Chondrocyte (in vitro differentiated cells): ENCODE measurements at regions not wholly inside any gene's neighbourhood (a gene's known extent, or its start where the extent isn't known, plus 50 kb on each side); places are given as distances from the start of the nearest gene placed in this dataset.

Experiments used
- DNase-seq: peaks from one replicate; pipeline ENCODE4 v3.0.0; 2021; ENCODE audit warnings: mixed read lengths, low spot score
- H3K27ac Mint-ChIP-seq: one replicate; pipeline ENCODE4 v1.8.0; 2021; ENCODE audit warnings: mild to moderate bottlenecking, moderate library complexity, mixed read lengths; ENCODE audit not compliant: unreplicated experiment
- H3K27me3 Mint-ChIP-seq: 2 replicates; pipeline ENCODE4 v1.8.0; 2021; ENCODE audit warnings: low read depth, mixed read lengths
- H3K36me3 Mint-ChIP-seq: 2 replicates; pipeline ENCODE4 v1.8.0; 2021; ENCODE audit warnings: low read depth, mixed read lengths
- H3K4me1 Mint-ChIP-seq: 2 replicates; pipeline ENCODE4 v1.8.0; 2021; ENCODE audit warnings: low read depth, mild to moderate bottlenecking, mixed read lengths
- H3K4me3 Mint-ChIP-seq: one replicate; pipeline ENCODE4 v1.8.0; 2021; ENCODE audit warnings: mild to moderate bottlenecking, moderate library complexity, mixed read lengths; ENCODE audit not compliant: unreplicated experiment
- H3K9me3 Mint-ChIP-seq: 2 replicates; pipeline ENCODE4 v1.8.0; 2021; ENCODE audit warnings: low read depth, mixed read lengths
- CTCF ChIP-seq: fragments of 200-600 bp; sonication (generic); IDR thresholded peaks from 2 replicates; pipeline ENCODE4 v1.5.0; 2021; ENCODE audit warnings: antibody characterized with exemption, mild to moderate bottlenecking, moderate library complexity

GRCh38 chrX:94041881-94042280 is 367.9 kb downstream of the FAM133A start:
- H3K27me3 Mint-ChIP-seq, result no peaks in the 10 kb centered on the region
- TF ChIP-seq CTCF, result no peak
- no peak overlapping the region for H3K4me3 Mint-ChIP-seq
- no peak overlapping the region for H3K27ac Mint-ChIP-seq
- peaks cover 2% of the 10 kb centered on the region for H3K9me3 Mint-ChIP-seq
- no peak for DNase-seq
- no peaks in the 10 kb centered on the region for H3K4me1 Mint-ChIP-seq
- no peaks in the 10 kb centered on the region for H3K36me3 Mint-ChIP-seq

GRCh38 chrX:94045724-94046123 is 371.7 kb downstream of the FAM133A start:
- TF ChIP-seq CTCF, result no peak
- Mint-ChIP-seq H3K27ac (no peak overlapping the region), H3K27me3 (no peaks in the 10 kb centered on the region)

GRCh38 chrX:94051926-94052325 is 377.9 kb downstream of the FAM133A start:
- H3K27me3 Mint-ChIP-seq, result no peaks in the 10 kb centered on the region

More at GRCh38 chrX:94045724-94046123, 371.7 kb downstream of the FAM133A start:
- H3K9me3 Mint-ChIP-seq, result no peaks in the 10 kb centered on the region
- DNase-seq, result no peak
- H3K4me1 Mint-ChIP-seq, result no peaks in the 10 kb centered on the region
- no peak overlapping the region for H3K4me3 Mint-ChIP-seq
- no peaks in the 10 kb centered on the region for H3K36me3 Mint-ChIP-seq

GRCh38 chrX:94053575-94053974 is 379.6 kb downstream of the FAM133A start:
- no peaks in the 10 kb centered on the region for H3K4me1 Mint-ChIP-seq
- H3K9me3 Mint-ChIP-seq, result no peaks in the 10 kb centered on the region
- H3K36me3 Mint-ChIP-seq, result no peaks in the 10 kb centered on the region
- DNase-seq, result no peak
- no peak overlapping the region for H3K27ac Mint-ChIP-seq
- H3K27me3 Mint-ChIP-seq, result no peaks in the 10 kb centered on the region
- TF ChIP-seq CTCF, result no peak
- no peak overlapping the region for H3K4me3 Mint-ChIP-seq

More at GRCh38 chrX:94051926-94052325, 377.9 kb downstream of the FAM133A start:
- Mint-ChIP-seq H3K9me3 (no peaks in the 10 kb centered on the region), H3K4me1 (no peaks in the 10 kb centered on the region), H3K36me3 (no peaks in the 10 kb centered on the region), H3K4me3 (no peak overlapping the region), H3K27ac (no peak overlapping the region)
- no peak for DNase-seq
- no peak for TF ChIP-seq CTCF

- DNase-seq, result no peak
- no peaks in the 10 kb centered on the region for H3K9me3 Mint-ChIP-seq
Measured at GRCh38 chrX:94057385-94057784, 383.4 kb downstream of the FAM133A start.

More at GRCh38 chrX:94057385-94057784, 383.4 kb downstream of the FAM133A start:
- Mint-ChIP-seq H3K4me3 (no peak overlapping the region), H3K36me3 (no peaks in the 10 kb centered on the region), H3K4me1 (no peaks in the 10 kb centered on the region), H3K27me3 (no peaks in the 10 kb centered on the region), H3K27ac (no peak overlapping the region)
- TF ChIP-seq CTCF, result no peak
